ENCODE measurements at regions not wholly inside any gene's neighbourhood (a gene's known extent, or its start where the extent isn't known, plus 50 kb on each side); places are given as distances from the start of the nearest gene placed in this dataset.
"Not testable (repeated sequence)": the region's sequence is repeated elsewhere in the genome, so short reads cannot be mapped to it uniquely, and the experiment has no call there.

- not testable (repeated sequence) for TF ChIP-seq CTCF, POLR2A (IDR thresholded peaks at IDR 0.05)
Observed at GRCh38 chr2:2773080-2773479, 442.0 kb upstream of the MYT1L start.
